Activated CD8-positive, alpha-beta T cell treated with anti-CD3 and anti-CD28 coated beads, Interleukin-2, amount 10 ng/mL, durations not matched to agents 7 days and 5 days (primary cell): ENCODE measurements at regions not wholly inside any gene's neighbourhood (a gene's known extent, or its start where the extent isn't known, plus 50 kb on each side); places are given as distances from the start of the nearest gene placed in this dataset.

Source experiments
- ATAC-seq: fragments of 150-1000 bp; cut with Tn5 transposase; one replicate; pipeline ENCODE4 v1.10.0; 2021; ENCODE audit warnings: moderate library complexity
- CTCF ChIA-PET: fragments of 350-600 bp; sonication (Branson Sonifier 250); formaldehyde crosslinking; loops from one replicate; lab custom pipeline; 2021; ENCODE audit warnings: antibody characterized with exemption; lab: Charles Lee
- POLR2A ChIA-PET: fragments of 350-600 bp; sonication (Branson Sonifier 250); formaldehyde crosslinking; loops from one replicate; lab custom pipeline; 2021; ENCODE audit warnings: antibody characterized with exemption; lab: Charles Lee
- DNase-seq: peaks from one replicate; pipeline ENCODE4 v3.0.0-alpha.2; 2020
- H3K27ac Mint-ChIP-seq: one replicate; pipeline ENCODE4 v1.8.0; 2021; ENCODE audit warnings: mild to moderate bottlenecking, mixed read lengths
- H3K27me3 Mint-ChIP-seq: one replicate; pipeline ENCODE4 v1.8.0; 2021; ENCODE audit warnings: low read depth, mixed read lengths
- H3K36me3 Mint-ChIP-seq: one replicate; pipeline ENCODE4 v1.8.0; 2021; ENCODE audit warnings: low read depth, mixed read lengths
- H3K4me1 Mint-ChIP-seq: one replicate; pipeline ENCODE4 v1.8.0; 2021; ENCODE audit warnings: low read depth, mixed read lengths
- H3K4me3 Mint-ChIP-seq: one replicate; pipeline ENCODE4 v1.8.0; 2021; ENCODE audit warnings: mild to moderate bottlenecking, mixed read lengths
- H3K9me3 Mint-ChIP-seq: one replicate; pipeline ENCODE4 v1.8.0; 2022; ENCODE audit warnings: mixed read lengths; ENCODE audit not compliant: insufficient read depth

GRCh38 chr1:116266864-116267212, 106.2 kb upstream of the ATP1A1 start:
- Mint-ChIP-seq H3K27ac (no peak overlapping the region), H3K36me3 (no peaks in the 10 kb centered on the region), H3K27me3 (no peaks in the 10 kb centered on the region), H3K4me3 (no peak overlapping the region), H3K4me1 (peaks cover 3% of the 10 kb centered on the region), H3K9me3 (no peaks in the 10 kb centered on the region)
- DNase-seq (no peak), ATAC-seq (no peak)
- ChIA-PET POLR2A (no interaction called here), CTCF (interaction anchor here (1.4 kb wide), 1 partner anchor 218 kb away, joined by 4 read pairs; no protein-coding TSS in a partner anchor)

- H3K27ac Mint-ChIP-seq = no peak overlapping the region
- ATAC-seq (no peak), DNase-seq (no peak)
- CTCF ChIA-PET = interaction anchor here (0.8 kb wide), 1 partner anchor 11 kb away, joined by 3 read pairs; no protein-coding TSS in a partner anchor
- no peaks in the 10 kb centered on the region for H3K9me3 Mint-ChIP-seq
- POLR2A ChIA-PET = no interaction called here
- no peaks in the 10 kb centered on the region for H3K36me3 Mint-ChIP-seq
- H3K27me3 Mint-ChIP-seq = no peaks in the 10 kb centered on the region
- H3K4me1 Mint-ChIP-seq = no peaks in the 10 kb centered on the region
- H3K4me3 Mint-ChIP-seq = no peak overlapping the region
These were observed 104.8 kb upstream of the ATP1A1 start for GRCh38 chr1:116268211-116268610.

GRCh38 chr1:116270316-116271057, 102.6 kb upstream of the ATP1A1 start:
- CTCF ChIA-PET = interaction anchor here (0.7 to 1.3 kb wide), 3 partner anchors 13 to 132 kb away, joined by 3 to 4 read pairs (median 3); no protein-coding TSS in a partner anchor

GRCh38 chr1:116273042-116273783, 99.8 kb upstream of the ATP1A1 start:
- H3K9me3 Mint-ChIP-seq = no peaks in the 10 kb centered on the region
- ATAC-seq = no peak
- POLR2A ChIA-PET = no interaction called here
- no peak overlapping the region for H3K4me3 Mint-ChIP-seq
- no peaks in the 10 kb centered on the region for H3K4me1 Mint-ChIP-seq
- H3K27ac Mint-ChIP-seq = no peak overlapping the region
- CTCF ChIA-PET = no interaction called here
- no peaks in the 10 kb centered on the region for H3K36me3 Mint-ChIP-seq
- no peak for DNase-seq
- no peaks in the 10 kb centered on the region for H3K27me3 Mint-ChIP-seq

More at GRCh38 chr1:116270316-116271057, 102.6 kb upstream of the ATP1A1 start:
- POLR2A ChIA-PET = no interaction called here
- DNase-seq (no peak), ATAC-seq (no peak)
- Mint-ChIP-seq H3K27me3 (no peaks in the 10 kb centered on the region), H3K27ac (no peak overlapping the region), H3K4me1 (no peaks in the 10 kb centered on the region), H3K9me3 (no peaks in the 10 kb centered on the region), H3K4me3 (no peak overlapping the region), H3K36me3 (no peaks in the 10 kb centered on the region)

- H3K27ac Mint-ChIP-seq = no peak overlapping the region
- H3K4me1 Mint-ChIP-seq = no peaks in the 10 kb centered on the region
- ChIA-PET CTCF (interaction anchor here (1.2 kb wide), 1 partner anchor 11 kb away, joined by 3 read pairs; no protein-coding TSS in a partner anchor), POLR2A (interaction anchor here (0.6 kb wide), 1 partner anchor 39 kb away, joined by 3 read pairs; no protein-coding TSS in a partner anchor)
- peaks cover 2% of the 10 kb centered on the region for H3K27me3 Mint-ChIP-seq
- no peak for ATAC-seq
- no peaks in the 10 kb centered on the region for H3K36me3 Mint-ChIP-seq
- peaks cover 2% of the 10 kb centered on the region for H3K9me3 Mint-ChIP-seq
- no peak for DNase-seq
- H3K4me3 Mint-ChIP-seq = no peak overlapping the region
These were observed 96.5 kb upstream of the ATP1A1 start for GRCh38 chr1:116276532-116276931.

GRCh38 chr1:116277840-116278540, 95.1 kb upstream of the ATP1A1 start:
- Mint-ChIP-seq H3K4me3 (no peak overlapping the region), H3K27ac (no peak overlapping the region), H3K36me3 (no peaks in the 10 kb centered on the region), H3K27me3 (peaks cover 5% of the 10 kb centered on the region), H3K4me1 (no peaks in the 10 kb centered on the region), H3K9me3 (peaks cover 2% of the 10 kb centered on the region)
- ChIA-PET POLR2A (no interaction called here), CTCF (interaction anchor here (1.4 kb wide), 1 partner anchor 10 kb away, joined by 3 read pairs; no protein-coding TSS in a partner anchor)
- no peak for ATAC-seq
- DNase-seq = no peak

- ChIA-PET CTCF (interaction anchor here (1.4 kb wide), 1 partner anchor 10 kb away, joined by 3 read pairs; no protein-coding TSS in a partner anchor), POLR2A (no interaction called here)
- H3K4me1 Mint-ChIP-seq = no peaks in the 10 kb centered on the region
- no peak overlapping the region for H3K4me3 Mint-ChIP-seq
- H3K36me3 Mint-ChIP-seq = no peaks in the 10 kb centered on the region
- ATAC-seq (no peak), DNase-seq (no peak)
- peaks cover 5% of the 10 kb centered on the region for H3K27me3 Mint-ChIP-seq
- H3K27ac Mint-ChIP-seq = no peak overlapping the region
- H3K9me3 Mint-ChIP-seq = peaks cover 2% of the 10 kb centered on the region
These were observed 94.5 kb upstream of the ATP1A1 start for GRCh38 chr1:116278541-116278866.

- ATAC-seq = no peak
- no peaks in the 10 kb centered on the region for H3K36me3 Mint-ChIP-seq
These were observed 93.3 kb upstream of the ATP1A1 start for GRCh38 chr1:116279715-116280114.

GRCh38 chr1:116284819-116285390, 88.1 kb upstream of the ATP1A1 start:
- Mint-ChIP-seq H3K9me3 (peaks cover 2% of the 10 kb centered on the region), H3K27me3 (peaks cover 3% of the 10 kb centered on the region), H3K4me3 (no peak overlapping the region), H3K4me1 (no peaks in the 10 kb centered on the region), H3K36me3 (no peaks in the 10 kb centered on the region), H3K27ac (no peak overlapping the region)
- DNase-seq (no peak), ATAC-seq (no peak)
- ChIA-PET POLR2A (no interaction called here), CTCF (interaction anchor here (0.7 kb wide), 1 partner anchor 265 kb away, joined by 3 read pairs; no protein-coding TSS in a partner anchor)

More at GRCh38 chr1:116279715-116280114, 93.3 kb upstream of the ATP1A1 start:
- Mint-ChIP-seq H3K4me1 (no peaks in the 10 kb centered on the region), H3K4me3 (no peak overlapping the region), H3K27ac (no peak overlapping the region), H3K27me3 (peaks cover 5% of the 10 kb centered on the region), H3K9me3 (peaks cover 2% of the 10 kb centered on the region)
- POLR2A ChIA-PET = no interaction called here
- no peak for DNase-seq
- CTCF ChIA-PET = interaction anchor here (1.4 kb wide), 1 partner anchor 11 kb away, joined by 3 read pairs; no protein-coding TSS in a partner anchor

- ATAC-seq (no peak), DNase-seq (no peak)
- Mint-ChIP-seq H3K9me3 (no peaks in the 10 kb centered on the region), H3K4me3 (no peak overlapping the region), H3K36me3 (no peaks in the 10 kb centered on the region), H3K27ac (no peak overlapping the region), H3K27me3 (peaks cover 6% of the 10 kb centered on the region), H3K4me1 (no peaks in the 10 kb centered on the region)
- ChIA-PET POLR2A (no interaction called here), CTCF (no interaction called here)
These were observed 86.5 kb upstream of the ATP1A1 start for GRCh38 chr1:116286541-116286971.

GRCh38 chr1:116287341-116288200, 85.5 kb upstream of the ATP1A1 start:
- Mint-ChIP-seq H3K4me3 (no peak overlapping the region), H3K27me3 (peaks cover 6% of the 10 kb centered on the region), H3K27ac (no peak overlapping the region), H3K9me3 (no peaks in the 10 kb centered on the region), H3K4me1 (no peaks in the 10 kb centered on the region), H3K36me3 (no peaks in the 10 kb centered on the region)
- no peak for DNase-seq
- ChIA-PET POLR2A (no interaction called here), CTCF (no interaction called here)
- ATAC-seq = no peak
